Bone marrow (tissue), 2 donors: ENCODE measurements at regions not wholly inside any gene's neighbourhood (a gene's known extent, or its start where the extent isn't known, plus 50 kb on each side); places are given as distances from the start of the nearest gene placed in this dataset.
"Not testable (repeated sequence)": the region's sequence is repeated elsewhere in the genome, so short reads cannot be mapped to it uniquely, and the experiment has no call there.

Experiments
- DNase-seq, 2 donors: peaks; one replicate each; lab custom pipeline; 2025; lab: John Stamatoyannopoulos, UW

- no peak for DNase-seq
These were observed 648.9 kb upstream of the GBE1 start for GRCh38 chr3:82410366-82410765.

DNA sequence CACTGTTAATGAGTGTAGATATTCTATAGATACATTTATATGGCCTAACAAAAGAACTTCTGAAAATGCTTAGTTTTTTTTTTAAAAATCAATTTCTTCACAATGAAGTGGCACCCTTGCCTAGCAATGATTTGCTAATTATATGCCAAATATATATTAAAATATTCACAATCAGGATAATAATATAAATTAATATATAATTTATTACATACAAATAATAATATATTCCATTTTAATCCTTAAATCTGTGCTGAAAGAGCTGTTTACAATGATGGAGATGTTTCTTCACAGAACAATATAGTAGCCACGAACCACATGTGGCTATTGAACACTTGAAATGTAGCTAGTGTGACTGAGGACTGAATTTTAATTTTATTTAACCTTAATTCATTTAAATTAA is 648.4 kb upstream of the GBE1 start:
- no peak for DNase-seq

GRCh38 chr3:82392203-82392775 is 630.8 kb upstream of the GBE1 start:
- no peak for DNase-seq

DNA sequence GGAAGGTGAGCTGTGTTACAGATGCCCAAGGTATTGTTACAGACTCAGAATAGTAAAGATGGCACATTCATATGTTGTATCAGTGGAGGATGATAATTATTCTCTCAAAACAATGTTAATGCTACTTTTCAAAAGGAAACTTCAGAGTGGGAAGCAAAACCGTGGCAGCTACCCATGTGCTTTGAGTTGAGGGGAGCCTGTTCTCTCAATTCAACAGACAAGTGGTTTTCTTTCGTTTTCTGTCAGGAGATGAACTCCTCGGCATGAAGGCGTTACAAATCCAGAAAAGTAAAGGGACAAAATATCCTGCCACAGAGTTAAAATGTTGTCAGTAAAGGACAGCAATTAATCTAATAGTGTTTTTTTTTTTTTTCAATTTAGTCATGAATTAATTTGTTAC is 629.4 kb upstream of the GBE1 start:
- DNase-seq: no peak

- DNase-seq: no peak
These were observed 625.2 kb upstream of the GBE1 start for GRCh38 chr3:82386647-82387046.

- DNase-seq: no peak
These were observed 622.7 kb upstream of the GBE1 start for GRCh38 chr3:82384181-82384580.

DNA sequence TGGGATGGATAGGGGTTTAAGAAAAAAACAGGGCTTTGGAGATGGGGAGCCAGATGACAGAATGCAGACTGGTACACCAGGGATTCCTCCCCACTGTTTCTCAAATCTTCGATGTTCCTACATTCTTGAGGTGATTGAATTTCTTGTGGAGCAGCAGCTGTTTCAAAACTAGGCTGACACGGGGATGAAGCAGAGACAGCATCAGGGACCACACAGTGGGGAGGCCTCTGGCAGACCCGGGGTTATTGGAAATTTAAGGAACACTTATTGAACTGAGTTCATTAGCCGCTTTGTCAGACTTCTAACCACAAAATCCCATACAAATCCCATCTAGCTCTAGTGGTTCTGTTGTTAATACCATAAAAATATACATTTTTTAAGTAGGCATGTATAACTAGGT is 621.4 kb upstream of the GBE1 start:
- DNase-seq: no peak

DNA sequence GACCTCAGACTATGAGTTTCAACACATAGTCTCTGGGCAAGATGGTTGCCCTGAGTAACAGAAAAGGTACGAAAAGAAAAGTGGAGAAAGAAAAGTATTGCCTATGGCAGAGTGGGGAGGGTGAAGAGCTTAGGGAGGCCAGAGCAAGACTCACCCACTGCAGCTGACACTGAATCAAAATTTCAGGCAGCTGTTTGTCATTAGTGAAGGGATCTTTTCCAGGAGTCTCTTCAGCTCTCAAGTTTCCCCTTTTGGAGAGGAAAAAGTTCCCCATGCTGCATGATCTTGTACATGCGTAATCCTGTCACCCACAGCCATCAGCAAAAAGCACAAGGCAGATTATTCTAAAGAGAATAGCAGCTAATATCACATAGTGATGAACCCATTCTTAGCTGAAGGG is 616.9 kb upstream of the GBE1 start:
- DNase-seq: no peak

DNA sequence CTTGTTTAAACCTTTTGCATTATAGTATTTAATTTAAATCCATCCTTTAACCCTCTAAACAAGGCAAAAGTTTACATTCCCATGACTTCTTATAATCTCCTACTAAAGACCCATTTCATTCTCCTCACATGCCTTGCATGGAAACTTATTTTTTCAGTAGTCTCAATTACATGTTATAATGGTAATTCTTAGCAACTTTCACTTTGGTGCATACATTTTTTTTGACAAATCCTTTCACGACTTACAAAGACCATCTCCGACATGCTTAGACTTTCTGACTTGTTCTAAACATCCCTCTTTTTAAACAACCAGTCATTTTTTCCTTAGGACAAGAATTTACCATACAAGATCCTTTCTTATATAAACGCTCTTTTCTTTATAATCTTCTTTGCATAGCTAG is 615.4 kb upstream of the GBE1 start:
- no peak for DNase-seq

DNA sequence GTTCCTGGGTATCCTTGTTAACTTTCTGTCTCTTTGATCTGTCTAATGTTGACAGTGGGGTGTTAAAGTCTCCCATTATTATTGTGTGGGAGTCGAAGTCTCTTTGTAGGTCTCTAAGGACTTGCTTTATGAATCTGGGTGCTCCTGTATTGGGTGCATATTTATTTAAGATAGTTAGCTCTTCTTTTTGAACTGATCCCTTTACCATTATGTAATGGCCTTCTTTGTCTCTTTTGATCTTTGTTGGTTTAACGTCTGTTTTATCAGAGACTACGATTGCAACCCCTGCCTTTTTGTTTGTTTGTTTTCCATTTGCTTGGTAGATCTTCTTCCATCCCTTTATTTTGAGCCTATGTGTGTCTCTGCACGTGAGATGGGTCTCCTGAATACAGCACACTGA is 612.4 kb upstream of the GBE1 start:
- not testable (repeated sequence) for DNase-seq

GRCh38 chr3:82364827-82365226 is 603.4 kb upstream of the GBE1 start:
- DNase-seq: no peak

DNA sequence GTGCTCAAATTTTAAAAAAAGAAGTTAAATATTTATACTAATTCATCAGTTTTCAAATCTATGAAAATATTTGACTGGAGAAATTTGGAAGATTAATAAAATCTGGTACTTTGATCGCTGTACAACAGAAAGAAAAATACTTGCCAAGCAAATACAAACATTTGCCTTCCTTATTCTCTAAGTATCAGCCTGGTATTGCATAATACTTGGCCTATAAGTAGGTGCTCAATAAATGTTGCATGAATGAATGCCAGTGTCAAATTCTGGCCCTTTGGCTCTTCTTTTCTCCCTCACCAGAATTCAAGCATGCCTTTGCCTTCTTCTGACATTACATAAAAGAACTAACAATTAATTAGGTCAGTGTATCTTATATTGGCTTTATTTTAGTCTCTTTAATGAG is 601.7 kb upstream of the GBE1 start:
- DNase-seq: no peak

DNA sequence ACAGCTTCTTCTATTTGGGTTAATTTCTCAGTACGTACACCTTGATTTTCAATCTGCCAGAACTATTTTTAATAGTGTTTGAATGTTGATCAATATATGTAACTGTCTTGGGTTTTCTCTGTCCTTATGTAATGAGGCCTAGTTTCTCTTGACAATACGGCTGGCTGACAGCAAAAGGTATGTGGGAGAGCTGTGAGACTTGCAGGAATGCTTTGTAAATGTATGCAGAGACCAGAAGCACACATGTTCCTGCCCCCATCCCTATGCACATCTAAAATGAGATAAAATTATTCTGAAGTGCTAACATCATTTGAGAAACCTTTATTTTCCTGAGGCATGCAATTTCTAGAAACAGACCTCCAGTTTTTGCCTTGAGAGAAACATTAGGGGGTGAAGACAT is 593.8 kb upstream of the GBE1 start:
- DNase-seq: no peak

- no peak for DNase-seq
These were observed 592.8 kb upstream of the GBE1 start for GRCh38 chr3:82354228-82354627.

- no peak for DNase-seq
These were observed 592.1 kb upstream of the GBE1 start for GRCh38 chr3:82353306-82354171.

DNA sequence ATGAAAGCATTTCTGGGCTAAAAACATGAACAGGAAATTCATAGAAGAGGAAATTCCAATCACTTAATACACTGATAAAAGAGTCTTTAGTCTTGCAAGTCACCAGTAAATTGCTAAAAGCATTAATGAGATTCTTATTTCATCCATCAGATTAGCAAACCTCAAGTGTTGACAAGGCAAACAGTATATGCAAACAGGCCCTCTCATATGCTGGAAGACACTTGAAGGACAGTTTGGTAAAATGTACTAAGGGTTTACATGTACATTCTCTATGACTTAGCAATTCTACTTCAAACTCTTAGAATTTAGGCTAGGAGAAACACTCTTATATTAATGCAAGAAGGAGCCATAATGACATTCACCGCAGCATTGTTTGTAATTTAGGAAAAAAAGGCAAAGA is 586.1 kb upstream of the GBE1 start:
- no peak for DNase-seq

DNA sequence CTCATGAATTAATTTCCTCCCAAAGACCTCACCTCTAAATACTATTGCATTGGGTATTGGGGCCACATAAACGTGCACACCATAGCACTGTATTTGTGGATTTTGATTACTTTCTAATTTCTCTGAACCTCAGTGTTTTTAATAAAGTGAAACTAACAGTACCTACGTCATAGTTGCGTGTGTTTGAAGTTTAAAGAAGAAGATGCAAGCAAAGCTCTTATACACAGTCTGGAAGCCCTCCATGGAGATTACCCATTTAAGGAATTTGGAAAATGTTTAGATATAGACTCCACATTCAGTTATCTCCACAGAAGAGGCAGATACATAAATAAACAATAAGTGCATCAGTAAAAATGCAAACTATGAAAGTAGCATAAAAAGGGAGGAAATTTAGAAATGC is 581.1 kb upstream of the GBE1 start:
- no peak for DNase-seq

DNA sequence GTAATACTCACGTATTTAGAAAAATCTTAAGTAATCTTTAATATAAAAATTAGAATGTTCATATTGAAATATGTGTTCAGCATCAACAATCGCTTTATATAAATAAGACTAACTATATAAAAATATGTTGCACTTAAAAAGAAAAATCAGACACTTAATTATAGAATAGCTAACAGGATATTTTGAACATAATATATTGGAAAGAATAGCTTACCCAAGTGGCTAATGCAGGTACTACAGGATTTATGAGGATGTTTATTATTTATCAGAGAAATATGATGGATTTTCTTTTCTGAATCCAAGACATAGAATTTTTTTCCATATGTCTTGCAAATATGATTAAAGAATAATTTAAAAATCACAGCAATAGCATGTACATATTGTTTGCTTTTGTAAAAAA is 567.9 kb upstream of the GBE1 start:
- no peak for DNase-seq

DNA sequence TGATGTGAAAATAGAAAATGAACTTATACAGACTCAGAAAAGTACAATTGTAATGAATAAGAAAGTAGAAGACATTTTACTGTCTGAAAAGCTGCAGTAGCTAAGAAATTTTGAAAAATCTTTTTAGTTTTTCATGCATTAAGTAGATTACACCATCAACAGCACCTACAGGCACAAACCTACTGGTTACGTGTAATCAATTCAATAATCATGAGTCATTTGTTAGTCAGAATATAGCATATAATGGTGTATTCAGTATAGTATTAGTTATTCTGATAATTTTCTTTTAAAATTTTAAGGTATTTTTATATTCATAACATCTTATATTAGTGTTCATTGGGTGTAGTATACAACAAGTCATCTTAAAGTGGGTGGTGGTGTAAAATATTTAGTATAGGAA is 550.5 kb upstream of the GBE1 start:
- DNase-seq: no peak

GRCh38 chr3:82308755-82309154 is 547.3 kb upstream of the GBE1 start:
- DNase-seq: no peak

DNA sequence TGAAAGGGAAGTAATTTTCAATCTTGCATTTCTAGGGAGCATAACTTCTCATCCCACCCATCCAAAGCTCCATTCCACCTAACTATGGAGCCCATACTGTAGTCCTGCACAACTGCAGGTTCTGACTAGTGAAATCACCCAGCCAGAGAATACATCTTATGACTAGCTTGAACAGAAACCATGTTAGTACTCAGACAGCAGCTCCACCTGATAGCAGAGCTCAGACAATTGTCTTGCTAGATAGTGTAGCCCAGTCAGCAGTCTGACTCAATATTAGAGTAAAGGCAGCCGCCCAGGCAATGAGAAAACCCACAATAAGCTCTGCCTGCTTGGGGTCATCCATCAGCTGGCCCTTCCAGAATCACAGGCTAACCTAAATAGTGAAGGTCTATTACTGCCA is 544.7 kb upstream of the GBE1 start:
- DNase-seq: no peak

DNA sequence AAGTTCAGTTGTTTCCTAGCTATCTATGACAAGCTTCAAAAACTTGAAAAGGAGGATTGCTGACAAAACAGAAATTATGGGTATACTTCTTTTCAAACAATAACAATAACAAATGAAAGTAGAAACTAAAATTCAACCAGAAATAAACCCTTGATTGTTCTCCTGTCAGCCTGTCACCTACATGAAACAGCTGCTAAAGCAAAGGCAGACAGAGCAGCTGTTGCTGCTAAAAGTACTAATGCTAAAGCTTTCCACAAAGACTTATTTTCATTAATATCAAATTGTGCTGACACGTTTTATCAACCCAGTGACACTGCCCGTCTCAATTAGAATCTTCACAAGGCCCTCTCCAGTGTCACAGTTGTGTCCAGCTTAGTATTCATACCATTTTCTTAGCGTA is 533.2 kb upstream of the GBE1 start:
- no peak for DNase-seq

GRCh38 chr3:82293867-82294266 is 532.4 kb upstream of the GBE1 start:
- DNase-seq: no peak

DNA sequence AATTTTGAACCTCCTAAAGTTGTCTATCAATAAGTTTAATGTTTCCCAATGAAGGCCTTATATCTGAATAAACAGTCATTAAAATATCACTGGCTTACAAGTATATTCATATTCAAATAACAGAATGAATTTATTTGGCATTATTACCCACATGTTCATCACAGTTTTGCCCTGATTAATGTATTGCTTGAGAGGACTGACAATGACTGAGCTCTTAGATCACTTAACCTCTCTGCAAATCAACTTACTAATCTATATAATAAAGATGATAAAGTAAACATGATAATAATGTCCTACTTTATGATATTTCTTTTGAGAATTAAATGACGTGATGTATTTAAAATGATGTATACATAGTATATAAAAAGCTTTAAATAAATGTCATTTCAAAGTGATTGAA is 532.0 kb upstream of the GBE1 start:
- DNase-seq: no peak
